ENCODE measurements at regions not wholly inside any gene's neighbourhood (a gene's known extent, or its start where the extent isn't known, plus 50 kb on each side); places are given as distances from the start of the nearest gene placed in this dataset.

- no peak overlapping the region for H3K27ac ChIP-seq (ENCODE audit: low read depth, low read length)
- H3K36me3 ChIP-seq (ENCODE audit: control insufficient read depth in 5 of 5, insufficient read depth in 5 of 5, low read length in 5 of 5): no peaks in the 10 kb centered on the region
- peaks cover 0 to 3% (median 0%) of the 10 kb centered on the region in 5 donors for H3K9me3 ChIP-seq (ENCODE audit: control insufficient read depth in 5 of 5, low read length in 5 of 5)
- H3K9ac ChIP-seq (ENCODE audit: low read length in 5 of 5): no peak overlapping the region
- H3K4me1 ChIP-seq (ENCODE audit: control insufficient read depth in 5 of 5, insufficient read depth in 5 of 5, low read length in 5 of 5): no peaks in the 10 kb centered on the region
- no peak overlapping the region for H3K4me3 ChIP-seq (ENCODE audit: low read depth in 1 of 5, low read length in 5 of 5)
- no peaks in the 10 kb centered on the region for H3K27me3 ChIP-seq (ENCODE audit: control insufficient read depth in 5 of 5, insufficient read depth in 4 of 5, low read length in 5 of 5)
These were observed 189.9 kb upstream of the PIEZO2 start for GRCh38 chr18:11339188-11339775.

GRCh38 chr18:11336241-11336640 is 186.9 kb upstream of the PIEZO2 start:
- Histone ChIP-seq H3K4me3 (ENCODE audit: low read depth in 1 of 5, low read length in 5 of 5) (no peak overlapping the region), H3K27me3 (ENCODE audit: control insufficient read depth in 5 of 5, insufficient read depth in 4 of 5, low read length in 5 of 5) (no peaks in the 10 kb centered on the region), H3K36me3 (ENCODE audit: control insufficient read depth in 5 of 5, insufficient read depth in 5 of 5, low read length in 5 of 5) (no peaks in the 10 kb centered on the region), H3K27ac (ENCODE audit: low read depth, low read length) (no peak overlapping the region), H3K4me1 (ENCODE audit: control insufficient read depth in 5 of 5, insufficient read depth in 5 of 5, low read length in 5 of 5) (no peaks in the 10 kb centered on the region), H3K9me3 (ENCODE audit: control insufficient read depth in 5 of 5, low read length in 5 of 5) (no peaks in the 10 kb centered on the region), H3K9ac (ENCODE audit: low read length in 5 of 5) (no peak overlapping the region)

GRCh38 chr18:11327391-11328009 is 178.1 kb upstream of the PIEZO2 start:
- no peaks in the 10 kb centered on the region for H3K36me3 ChIP-seq (ENCODE audit: control insufficient read depth in 5 of 5, insufficient read depth in 5 of 5, low read length in 5 of 5)
- H3K9me3 ChIP-seq (ENCODE audit: control insufficient read depth in 5 of 5, low read length in 5 of 5): no peaks in the 10 kb centered on the region
- H3K27ac ChIP-seq (ENCODE audit: low read depth, low read length): no peak overlapping the region
- no peaks in the 10 kb centered on the region for H3K27me3 ChIP-seq (ENCODE audit: control insufficient read depth in 5 of 5, insufficient read depth in 4 of 5, low read length in 5 of 5)
- peaks cover 0 to 14% (median 6%) of the 10 kb centered on the region in 5 donors for H3K4me1 ChIP-seq (ENCODE audit: control insufficient read depth in 5 of 5, insufficient read depth in 5 of 5, low read length in 5 of 5)
- no peak overlapping the region for H3K4me3 ChIP-seq (ENCODE audit: low read depth in 1 of 5, low read length in 5 of 5)
- no peak overlapping the region for H3K9ac ChIP-seq (ENCODE audit: low read length in 5 of 5)

- no peaks in the 10 kb centered on the region for H3K9me3 ChIP-seq (ENCODE audit: control insufficient read depth in 5 of 5, low read length in 5 of 5)
- peaks cover 0 to 14% (median 6%) of the 10 kb centered on the region in 5 donors for H3K4me1 ChIP-seq (ENCODE audit: control insufficient read depth in 5 of 5, insufficient read depth in 5 of 5, low read length in 5 of 5)
- no peak overlapping the region for H3K4me3 ChIP-seq (ENCODE audit: low read depth in 1 of 5, low read length in 5 of 5)
- H3K27ac ChIP-seq (ENCODE audit: low read depth, low read length): no peak overlapping the region
- no peaks in the 10 kb centered on the region for H3K36me3 ChIP-seq (ENCODE audit: control insufficient read depth in 5 of 5, insufficient read depth in 5 of 5, low read length in 5 of 5)
- H3K27me3 ChIP-seq (ENCODE audit: control insufficient read depth in 5 of 5, insufficient read depth in 4 of 5, low read length in 5 of 5): peaks cover 0 to 3% (median 0%) of the 10 kb centered on the region in 5 donors
- H3K9ac ChIP-seq (ENCODE audit: low read length in 5 of 5): no peak overlapping the region
These were observed 175.8 kb upstream of the PIEZO2 start for GRCh38 chr18:11324956-11325882.

- no peak overlapping the region for H3K9ac ChIP-seq (ENCODE audit: low read length in 5 of 5)
- H3K4me3 ChIP-seq (ENCODE audit: low read depth in 1 of 5, low read length in 5 of 5): no peak overlapping the region
- H3K36me3 ChIP-seq (ENCODE audit: control insufficient read depth in 5 of 5, insufficient read depth in 5 of 5, low read length in 5 of 5): no peaks in the 10 kb centered on the region
- H3K4me1 ChIP-seq (ENCODE audit: control insufficient read depth in 5 of 5, insufficient read depth in 5 of 5, low read length in 5 of 5): peaks cover 0 to 14% (median 6%) of the 10 kb centered on the region in 5 donors
- peaks cover 0 to 3% (median 0%) of the 10 kb centered on the region in 5 donors for H3K27me3 ChIP-seq (ENCODE audit: control insufficient read depth in 5 of 5, insufficient read depth in 4 of 5, low read length in 5 of 5)
- H3K27ac ChIP-seq (ENCODE audit: low read depth, low read length): no peak overlapping the region
- no peaks in the 10 kb centered on the region for H3K9me3 ChIP-seq (ENCODE audit: control insufficient read depth in 5 of 5, low read length in 5 of 5)
These were observed 175.1 kb upstream of the PIEZO2 start for GRCh38 chr18:11324510-11324909.

GRCh38 chr18:11323359-11323819 is 174.0 kb upstream of the PIEZO2 start:
- Histone ChIP-seq H3K4me1 (ENCODE audit: control insufficient read depth in 5 of 5, insufficient read depth in 5 of 5, low read length in 5 of 5) (peaks cover 0 to 14% (median 6%) of the 10 kb centered on the region in 5 donors), H3K27ac (ENCODE audit: low read depth, low read length) (no peak overlapping the region), H3K4me3 (ENCODE audit: low read depth in 1 of 5, low read length in 5 of 5) (no peak overlapping the region), H3K9ac (ENCODE audit: low read length in 5 of 5) (no peak overlapping the region), H3K36me3 (ENCODE audit: control insufficient read depth in 5 of 5, insufficient read depth in 5 of 5, low read length in 5 of 5) (no peaks in the 10 kb centered on the region), H3K9me3 (ENCODE audit: control insufficient read depth in 5 of 5, low read length in 5 of 5) (no peaks in the 10 kb centered on the region), H3K27me3 (ENCODE audit: control insufficient read depth in 5 of 5, insufficient read depth in 4 of 5, low read length in 5 of 5) (peaks cover 0 to 3% (median 0%) of the 10 kb centered on the region in 5 donors)

- H3K9me3 ChIP-seq (ENCODE audit: control insufficient read depth in 5 of 5, low read length in 5 of 5): no peaks in the 10 kb centered on the region
- peaks cover 0 to 14% (median 6%) of the 10 kb centered on the region in 5 donors for H3K4me1 ChIP-seq (ENCODE audit: control insufficient read depth in 5 of 5, insufficient read depth in 5 of 5, low read length in 5 of 5)
- H3K27ac ChIP-seq (ENCODE audit: low read depth, low read length): no peak overlapping the region
- H3K36me3 ChIP-seq (ENCODE audit: control insufficient read depth in 5 of 5, insufficient read depth in 5 of 5, low read length in 5 of 5): no peaks in the 10 kb centered on the region
- H3K4me3 ChIP-seq (ENCODE audit: low read depth in 1 of 5, low read length in 5 of 5): no peak overlapping the region
- H3K27me3 ChIP-seq (ENCODE audit: control insufficient read depth in 5 of 5, insufficient read depth in 4 of 5, low read length in 5 of 5): peaks cover 0 to 3% (median 0%) of the 10 kb centered on the region in 5 donors
- H3K9ac ChIP-seq (ENCODE audit: low read length in 5 of 5): no peak overlapping the region
These were observed 173.3 kb upstream of the PIEZO2 start for GRCh38 chr18:11322716-11323115.

GRCh38 chr18:11322006-11322405 is 172.6 kb upstream of the PIEZO2 start:
- H3K27ac ChIP-seq (ENCODE audit: low read depth, low read length): no peak overlapping the region
- no peak overlapping the region for H3K9ac ChIP-seq (ENCODE audit: low read length in 5 of 5)
- H3K4me1 ChIP-seq (ENCODE audit: control insufficient read depth in 5 of 5, insufficient read depth in 5 of 5, low read length in 5 of 5): peaks cover 0 to 14% (median 0%) of the 10 kb centered on the region in 5 donors
- no peaks in the 10 kb centered on the region for H3K9me3 ChIP-seq (ENCODE audit: control insufficient read depth in 5 of 5, low read length in 5 of 5)
- peaks cover 0 to 3% (median 0%) of the 10 kb centered on the region in 5 donors for H3K27me3 ChIP-seq (ENCODE audit: control insufficient read depth in 5 of 5, insufficient read depth in 4 of 5, low read length in 5 of 5)
- no peak overlapping the region for H3K4me3 ChIP-seq (ENCODE audit: low read depth in 1 of 5, low read length in 5 of 5)
- H3K36me3 ChIP-seq (ENCODE audit: control insufficient read depth in 5 of 5, insufficient read depth in 5 of 5, low read length in 5 of 5): no peaks in the 10 kb centered on the region

- Histone ChIP-seq H3K36me3 (ENCODE audit: control insufficient read depth in 5 of 5, insufficient read depth in 5 of 5, low read length in 5 of 5) (no peaks in the 10 kb centered on the region), H3K4me1 (ENCODE audit: control insufficient read depth in 5 of 5, insufficient read depth in 5 of 5, low read length in 5 of 5) (peaks cover 0 to 14% (median 0%) of the 10 kb centered on the region in 5 donors), H3K9me3 (ENCODE audit: control insufficient read depth in 5 of 5, low read length in 5 of 5) (no peaks in the 10 kb centered on the region), H3K4me3 (ENCODE audit: low read depth in 1 of 5, low read length in 5 of 5) (no peak overlapping the region), H3K27me3 (ENCODE audit: control insufficient read depth in 5 of 5, insufficient read depth in 4 of 5, low read length in 5 of 5) (peaks cover 0 to 3% (median 0%) of the 10 kb centered on the region in 5 donors), H3K9ac (ENCODE audit: low read length in 5 of 5) (no peak overlapping the region), H3K27ac (ENCODE audit: low read depth, low read length) (no peak overlapping the region)
These were observed 171.6 kb upstream of the PIEZO2 start for GRCh38 chr18:11320986-11321385.

GRCh38 chr18:11316546-11316945 is 167.2 kb upstream of the PIEZO2 start:
- Histone ChIP-seq H3K4me3 (ENCODE audit: low read depth in 1 of 5, low read length in 5 of 5) (no peak overlapping the region), H3K9me3 (ENCODE audit: control insufficient read depth in 5 of 5, low read length in 5 of 5) (no peaks in the 10 kb centered on the region), H3K27me3 (ENCODE audit: control insufficient read depth in 5 of 5, insufficient read depth in 4 of 5, low read length in 5 of 5) (peaks cover 0 to 3% (median 0%) of the 10 kb centered on the region in 5 donors), H3K36me3 (ENCODE audit: control insufficient read depth in 5 of 5, insufficient read depth in 5 of 5, low read length in 5 of 5) (no peaks in the 10 kb centered on the region), H3K4me1 (ENCODE audit: control insufficient read depth in 5 of 5, insufficient read depth in 5 of 5, low read length in 5 of 5) (no peaks in the 10 kb centered on the region), H3K27ac (ENCODE audit: low read depth, low read length) (no peak overlapping the region), H3K9ac (ENCODE audit: low read length in 5 of 5) (no peak overlapping the region)

All from subcutaneous abdominal adipose tissue (tissue), 5 donors.